ENCODE measurements at regions not wholly inside any gene's neighbourhood (a gene's known extent, or its start where the extent isn't known, plus 50 kb on each side); places are given as distances from the start of the nearest gene placed in this dataset.

DNA sequence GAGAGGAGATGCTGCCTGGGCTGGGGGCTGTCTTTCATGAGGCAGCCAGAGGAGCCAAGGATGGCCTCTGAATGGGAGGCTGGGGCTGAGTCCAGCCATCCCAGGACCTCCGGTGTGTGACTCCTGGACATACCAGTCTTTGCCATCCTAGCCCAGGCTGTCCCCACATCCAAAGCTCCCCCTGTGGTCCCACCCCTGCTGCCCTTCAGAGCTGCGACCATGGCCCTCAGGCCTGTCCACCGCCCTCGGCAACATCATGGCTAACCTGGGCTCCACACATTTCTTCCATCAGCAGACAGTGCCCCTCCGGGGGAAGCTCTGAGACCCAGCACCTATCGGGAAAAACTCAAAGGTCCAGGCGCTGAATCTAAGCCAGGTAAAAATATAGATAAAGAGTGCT lies 324.4 kb downstream of the MN1 start:
- intact Hi-C loops (cut with DNase I): no loop called here
- DNase-seq (ENCODE audit: low spot score): no peak

DNA sequence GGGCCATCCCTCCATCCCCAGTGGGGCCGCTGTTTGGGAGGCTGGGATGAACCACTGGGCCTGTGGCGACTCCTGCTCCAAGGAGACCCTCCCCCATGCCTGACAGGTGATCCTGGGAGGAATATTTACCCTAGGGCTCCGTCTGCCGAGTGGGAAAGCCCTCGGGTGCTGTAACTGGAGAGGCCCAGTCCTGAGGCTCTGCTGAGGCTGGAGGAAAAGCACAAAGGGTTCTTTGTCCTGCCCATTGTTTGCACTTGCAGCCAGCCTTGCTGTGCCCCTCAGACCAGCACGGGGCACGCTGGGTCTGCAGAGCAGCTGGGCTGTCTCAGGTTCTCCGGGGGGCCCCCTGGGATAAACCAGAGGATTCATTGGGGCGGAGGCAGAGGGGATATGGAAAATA lies 321.1 kb downstream of the MN1 start:
- no peak for DNase-seq (ENCODE audit: low spot score)
- intact Hi-C loops (cut with DNase I): no loop called here

DNA sequence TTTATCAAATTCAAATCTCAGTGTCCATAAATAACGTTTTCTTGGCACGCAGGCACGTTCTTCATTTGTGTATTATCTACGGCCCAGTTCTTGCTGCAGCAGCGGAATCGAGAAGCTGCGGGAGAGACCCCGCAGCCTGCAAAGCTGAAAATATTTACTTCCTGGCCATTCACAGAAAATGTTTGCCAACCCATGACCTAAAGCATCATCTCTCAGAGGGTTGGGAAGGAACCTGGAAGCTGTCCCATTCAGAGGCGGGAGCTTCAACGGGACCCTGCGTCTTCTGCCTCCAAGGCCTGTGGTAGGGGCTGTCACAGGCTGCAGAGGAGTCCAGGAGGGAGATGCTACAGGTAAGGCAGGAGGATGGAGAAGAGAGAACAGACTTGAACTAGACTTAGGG lies 319.2 kb downstream of the MN1 start:
- intact Hi-C loops (cut with DNase I): no loop called here
- peak; percentile 37 for DNase-seq (ENCODE audit: low spot score)

DNA sequence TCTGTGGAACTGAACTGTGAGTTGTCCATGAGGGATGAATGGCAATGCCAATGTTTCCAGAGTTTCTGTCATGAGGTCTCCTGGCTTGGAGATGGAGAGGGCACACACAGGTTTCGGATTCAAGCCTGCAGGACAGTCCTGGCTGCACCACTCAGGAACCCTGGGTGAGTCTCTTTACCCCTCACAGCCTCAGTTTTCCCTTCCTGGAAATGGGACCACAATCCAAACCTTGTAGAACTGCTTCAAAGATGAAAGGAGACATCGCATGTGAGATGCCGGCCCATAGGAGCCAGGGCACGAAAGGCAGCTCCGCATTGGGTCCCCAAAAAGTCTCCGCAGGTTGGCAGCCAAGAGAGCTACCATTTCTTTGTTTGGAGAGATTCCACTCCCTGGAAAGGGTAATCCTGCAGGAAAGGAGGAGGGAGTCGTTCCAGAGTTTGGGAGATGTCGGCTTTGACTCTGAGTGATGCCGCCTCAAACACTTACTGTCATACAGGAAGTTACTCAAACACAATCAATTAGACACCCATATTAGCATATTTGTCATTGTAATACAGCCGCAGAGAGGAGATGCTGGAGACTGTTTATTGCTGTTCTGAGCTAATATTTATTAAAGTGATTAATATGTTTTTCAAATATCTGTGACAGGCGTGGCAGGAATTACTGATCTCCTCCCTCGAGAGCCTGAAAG lies 318.3 kb downstream of the MN1 start:
- intact Hi-C loops (cut with DNase I): no loop called here

DNA sequence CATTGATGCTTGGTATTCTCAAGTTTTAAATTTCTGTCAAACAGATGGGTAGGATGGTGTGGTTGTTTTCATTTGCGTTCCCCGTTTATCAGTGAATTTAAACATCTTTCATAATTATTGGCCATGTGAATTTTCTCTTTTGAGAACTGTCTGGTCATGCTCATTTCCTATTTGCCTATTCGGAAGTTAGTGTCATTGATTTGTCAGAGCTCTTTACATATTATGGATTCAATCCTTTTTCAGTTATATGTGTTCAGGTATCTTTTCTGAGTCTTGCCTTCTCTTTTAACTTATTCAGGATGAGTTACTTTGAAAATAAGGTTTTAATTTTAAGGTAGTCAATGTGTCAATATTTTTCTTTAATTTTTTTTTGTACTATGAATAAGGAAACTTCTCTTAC lies 315.7 kb downstream of the MN1 start:
- intact Hi-C loops (cut with DNase I): no loop called here
- no peak for DNase-seq (ENCODE audit: low spot score)

More for the DNA sequence above, 318.3 kb downstream of the MN1 start:
- DNase-seq (ENCODE audit: low spot score): peak; percentile 66

DNA sequence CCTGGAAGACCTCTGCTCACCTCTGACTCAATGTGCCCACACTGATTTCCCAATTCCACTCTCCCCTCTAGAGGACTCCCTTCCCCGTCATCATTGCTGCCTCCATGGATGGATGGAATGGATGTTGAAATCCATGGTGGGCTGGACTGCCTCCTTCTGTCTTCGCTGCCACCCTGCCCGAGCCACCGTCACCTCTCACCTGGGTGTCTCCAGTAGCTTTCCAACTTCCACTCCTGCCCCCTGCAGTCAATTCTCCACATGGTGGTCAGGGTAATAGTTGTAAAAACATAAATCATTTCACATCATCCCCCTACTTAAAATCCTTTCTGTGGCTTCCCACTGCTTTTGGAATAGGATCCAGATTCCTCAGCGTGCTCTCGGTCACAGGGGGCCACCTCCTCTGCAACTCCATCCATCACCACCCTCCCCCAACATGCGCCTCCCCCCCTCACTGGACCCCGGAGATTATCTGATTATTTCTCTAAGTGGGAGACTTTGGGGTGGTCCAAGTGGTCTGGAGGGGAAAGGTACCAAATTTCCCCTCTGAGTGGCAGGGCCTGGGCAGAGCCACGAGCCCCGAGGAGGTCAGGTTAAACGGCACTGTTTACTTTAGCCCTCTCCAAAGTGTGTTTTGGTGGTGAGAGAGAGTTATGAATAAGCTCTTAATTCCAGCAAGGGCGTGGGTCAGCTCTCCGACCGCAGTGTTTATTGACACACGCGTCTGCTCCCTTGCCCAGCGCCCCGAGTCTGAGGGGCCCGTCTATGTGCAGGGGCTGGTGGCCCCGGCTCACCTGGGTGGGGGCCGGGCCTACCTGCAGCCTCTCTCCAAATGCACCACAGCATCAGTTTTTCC lies 313.7 kb downstream of the MN1 start:
- intact Hi-C loops (cut with DNase I): no loop called here
- DNase-seq (ENCODE audit: low spot score): peak; percentile 80

DNA sequence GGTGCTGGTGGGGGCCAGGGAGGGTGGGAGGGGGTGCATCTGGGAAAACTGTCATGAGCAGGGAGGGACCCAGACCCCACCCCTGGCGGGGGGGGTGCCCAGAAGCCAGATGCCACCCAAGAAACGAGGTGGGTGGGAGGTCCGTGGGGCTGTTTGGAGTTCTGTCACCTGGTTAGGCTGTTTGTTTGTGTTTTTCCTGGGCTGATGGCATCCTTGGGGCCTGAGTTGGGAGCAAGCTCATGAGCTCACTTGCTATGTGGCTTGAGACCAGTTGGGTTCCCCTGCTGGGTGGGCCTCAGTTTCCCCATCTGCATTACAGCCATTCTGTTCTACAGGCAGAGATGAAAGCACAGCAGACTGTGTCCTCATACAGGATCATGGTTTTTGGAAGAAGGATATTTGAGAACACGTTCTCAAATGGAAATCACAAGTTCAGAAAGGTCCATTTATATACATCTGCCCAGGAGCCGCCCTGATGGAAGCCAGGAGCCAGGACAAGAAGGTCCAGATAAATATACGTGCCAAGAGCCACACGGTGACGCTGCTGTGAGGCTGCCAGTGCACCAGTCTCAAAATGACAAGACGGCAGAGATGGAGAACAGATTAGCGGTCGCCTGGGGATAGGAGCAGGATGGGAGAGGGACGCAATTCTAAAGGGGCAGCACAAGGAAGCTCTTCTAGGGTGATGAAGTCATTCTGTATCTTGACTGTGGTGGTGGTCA lies 312.9 kb downstream of the MN1 start:
- peak; percentile 42 for DNase-seq (ENCODE audit: low spot score)
- intact Hi-C loops (cut with DNase I): no loop called here

DNA sequence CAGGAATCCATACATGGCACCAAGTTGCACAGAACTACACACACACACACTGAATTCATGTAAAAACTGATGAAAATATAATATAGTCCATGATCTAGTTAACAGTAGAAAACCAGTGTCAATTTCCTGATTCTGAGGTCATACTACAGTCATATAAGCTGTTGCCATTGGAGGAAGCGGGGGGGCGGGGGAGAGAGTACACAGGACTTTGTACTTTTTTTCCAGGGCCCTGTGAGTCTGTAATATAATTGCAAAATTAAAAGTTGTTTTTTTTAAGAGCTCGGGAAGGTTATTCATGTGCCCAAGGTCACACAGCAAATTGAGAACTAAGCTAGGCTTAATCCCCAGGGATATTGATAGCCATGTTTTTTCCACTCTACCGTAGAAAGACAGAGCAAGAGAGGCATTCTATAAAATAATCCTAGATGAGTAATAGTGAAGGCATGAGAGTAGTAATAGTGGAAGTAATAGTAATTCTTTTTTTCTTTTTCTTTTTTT lies 312.3 kb downstream of the MN1 start:
- peak; percentile 80 for DNase-seq (ENCODE audit: low spot score)
- intact Hi-C loops (cut with DNase I): no loop called here

DNA sequence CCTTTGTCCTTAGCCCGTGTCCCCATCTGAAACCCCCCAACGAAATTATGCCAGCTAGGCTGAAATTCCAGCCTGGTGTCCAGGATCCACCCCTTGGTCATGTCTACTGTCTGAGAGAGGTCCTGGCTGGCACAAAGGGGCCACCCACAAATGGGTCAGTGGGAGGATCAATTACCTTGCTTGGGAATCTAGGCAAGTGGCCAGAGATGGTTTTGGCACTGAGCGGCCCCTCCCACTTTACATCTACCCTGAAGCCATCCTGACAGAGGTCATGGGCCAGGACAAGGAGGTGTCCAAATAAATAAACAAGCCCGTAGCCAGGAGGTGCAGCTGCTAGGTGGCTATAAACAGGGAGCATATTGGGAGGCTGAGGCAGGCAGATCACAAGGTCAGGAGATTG lies 311.5 kb downstream of the MN1 start:
- peak; percentile 51 for DNase-seq (ENCODE audit: low spot score)
- intact Hi-C loops (cut with DNase I): no loop called here

DNA sequence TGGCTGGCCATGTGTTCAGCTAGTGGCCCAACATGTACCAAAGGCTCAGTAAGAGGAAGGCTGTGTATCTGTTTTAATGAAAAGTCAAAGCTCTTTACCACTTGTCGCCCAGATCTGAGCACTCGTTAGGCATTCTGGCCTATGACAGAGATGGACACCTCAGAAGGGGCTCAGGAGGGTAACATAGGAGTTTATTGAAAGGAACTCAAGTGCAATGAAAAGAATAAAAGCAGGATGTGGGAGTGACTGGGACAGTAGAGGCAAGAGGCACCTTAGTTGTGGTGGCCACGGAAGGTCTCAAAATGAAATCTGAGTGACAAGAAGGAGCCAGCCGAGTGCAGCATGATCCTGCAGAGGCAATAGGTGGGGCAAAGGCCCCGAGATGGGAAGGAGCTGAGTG lies 309.7 kb downstream of the MN1 start:
- DNase-seq (ENCODE audit: low spot score): no peak
- intact Hi-C loops (cut with DNase I): no loop called here

DNA sequence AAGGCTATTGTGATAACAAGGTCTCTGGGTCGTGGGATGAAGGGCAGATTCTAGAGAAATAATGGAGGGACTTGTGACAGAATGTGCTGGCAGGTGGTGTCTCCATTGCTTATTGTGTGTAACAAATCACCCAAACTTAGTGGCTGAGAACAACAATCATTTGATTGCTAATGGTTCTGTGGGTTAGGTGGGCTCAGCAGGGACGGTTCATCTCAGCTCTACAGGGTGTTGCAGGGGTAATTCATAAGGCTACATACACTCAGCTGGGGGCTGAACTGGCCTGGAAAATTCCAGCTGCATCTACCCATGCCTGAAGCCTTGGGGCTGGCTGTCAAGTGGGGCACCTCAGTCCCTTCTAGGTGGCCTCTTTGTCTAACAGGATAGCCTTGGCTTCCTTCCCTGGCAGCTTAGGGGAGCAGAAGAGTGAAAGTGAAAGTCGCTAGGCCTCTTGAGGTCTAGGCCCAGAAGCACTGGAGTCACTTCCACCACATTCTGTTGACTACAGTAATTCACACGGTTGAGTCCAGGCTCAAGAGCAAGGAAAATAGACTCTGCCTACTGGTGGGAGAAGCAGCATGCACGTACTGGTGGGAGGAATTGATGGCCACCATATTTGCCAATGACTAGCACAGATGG lies 308.9 kb downstream of the MN1 start:
- DNase-seq (ENCODE audit: low spot score): peak; percentile 59
- intact Hi-C loops (cut with DNase I): no loop called here

DNA sequence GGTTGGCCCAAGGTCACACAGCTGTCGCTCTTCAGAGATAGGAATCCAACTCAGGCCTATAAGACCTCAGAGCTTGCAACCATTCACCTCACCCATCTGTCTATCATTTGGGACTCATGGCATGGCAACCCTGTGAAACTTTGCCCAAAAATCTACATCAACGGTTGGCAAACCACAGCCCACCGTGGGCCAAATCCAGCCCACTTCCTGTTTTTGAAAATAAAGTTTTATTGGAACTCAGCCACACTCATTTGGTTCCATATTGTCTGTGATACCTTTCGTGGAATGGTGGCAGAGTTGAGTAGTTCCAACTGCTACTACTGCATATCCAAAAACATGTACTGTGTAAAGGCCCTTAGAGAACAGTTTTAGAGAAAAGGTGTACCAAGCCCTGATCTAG lies 307.8 kb downstream of the MN1 start:
- intact Hi-C loops (cut with DNase I): no loop called here
- DNase-seq (ENCODE audit: low spot score): no peak

DNA sequence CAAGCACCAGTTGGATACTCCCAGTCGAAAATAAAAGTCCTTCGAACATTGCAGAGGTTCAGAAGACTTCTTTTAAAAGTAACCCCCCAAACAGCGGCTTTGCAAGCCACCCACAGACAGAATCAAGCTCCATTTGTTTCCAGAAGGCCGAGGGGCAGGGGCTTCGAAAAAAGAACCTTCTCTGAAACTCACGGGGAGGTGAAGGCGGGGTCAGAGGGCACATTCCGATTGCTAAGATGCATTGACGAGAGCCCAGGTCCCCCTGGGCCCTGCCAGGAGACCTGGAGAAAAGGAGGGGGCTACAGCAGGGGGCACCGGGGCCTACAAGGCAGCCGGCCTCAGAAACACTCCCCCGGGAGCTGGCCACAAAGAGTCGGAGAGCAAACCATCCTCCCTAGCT lies 306.8 kb downstream of the MN1 start:
- intact Hi-C loops (cut with DNase I): no loop called here
- DNase-seq (ENCODE audit: low spot score): peak; percentile 32

DNA sequence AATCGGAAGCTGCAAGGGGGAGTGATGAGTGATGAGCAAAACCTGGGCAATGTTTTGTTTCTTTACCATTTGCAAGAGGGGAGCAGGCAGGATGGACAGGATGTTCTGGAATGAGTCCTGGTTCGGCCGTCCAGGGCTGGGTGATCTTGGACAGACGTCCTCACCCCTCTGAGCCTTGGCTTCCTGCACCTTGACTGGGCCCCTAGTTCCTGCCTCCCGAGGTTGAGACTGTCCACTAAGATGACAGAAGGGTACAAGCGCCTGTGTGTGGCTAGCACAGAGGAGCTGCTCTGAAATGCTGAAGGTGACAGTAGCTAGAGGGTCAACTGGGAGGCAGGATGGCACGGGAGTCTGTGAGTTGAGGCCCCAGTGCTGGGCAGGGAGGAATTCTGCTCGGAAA lies 306.2 kb downstream of the MN1 start:
- peak; percentile 50 for DNase-seq (ENCODE audit: low spot score)

DNA sequence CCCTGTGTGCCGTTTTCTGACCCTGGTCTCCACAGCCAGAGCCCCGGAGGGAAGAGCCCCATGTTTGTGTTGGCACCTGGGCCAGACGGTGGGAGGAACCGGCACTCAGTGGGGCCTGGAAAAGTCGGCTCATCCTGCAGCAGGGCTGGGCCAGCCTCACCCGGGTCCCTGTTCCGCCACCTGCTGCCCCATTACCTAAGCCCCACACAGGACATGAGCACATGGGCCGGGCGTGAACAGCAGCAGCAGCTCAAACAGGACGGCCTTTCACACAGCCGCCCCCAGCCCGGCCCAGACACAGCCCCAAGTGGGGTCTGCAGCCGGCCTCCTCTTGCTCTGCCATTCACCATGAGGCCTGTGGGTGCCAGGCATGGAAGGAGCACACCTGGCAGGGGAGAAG lies 302.4 kb downstream of the MN1 start:
- intact Hi-C loops (cut with DNase I): no loop called here
- DNase-seq (ENCODE audit: low spot score): no peak

More for the DNA sequence above, 306.2 kb downstream of the MN1 start:
- intact Hi-C loops (cut with DNase I): no loop called here

DNA sequence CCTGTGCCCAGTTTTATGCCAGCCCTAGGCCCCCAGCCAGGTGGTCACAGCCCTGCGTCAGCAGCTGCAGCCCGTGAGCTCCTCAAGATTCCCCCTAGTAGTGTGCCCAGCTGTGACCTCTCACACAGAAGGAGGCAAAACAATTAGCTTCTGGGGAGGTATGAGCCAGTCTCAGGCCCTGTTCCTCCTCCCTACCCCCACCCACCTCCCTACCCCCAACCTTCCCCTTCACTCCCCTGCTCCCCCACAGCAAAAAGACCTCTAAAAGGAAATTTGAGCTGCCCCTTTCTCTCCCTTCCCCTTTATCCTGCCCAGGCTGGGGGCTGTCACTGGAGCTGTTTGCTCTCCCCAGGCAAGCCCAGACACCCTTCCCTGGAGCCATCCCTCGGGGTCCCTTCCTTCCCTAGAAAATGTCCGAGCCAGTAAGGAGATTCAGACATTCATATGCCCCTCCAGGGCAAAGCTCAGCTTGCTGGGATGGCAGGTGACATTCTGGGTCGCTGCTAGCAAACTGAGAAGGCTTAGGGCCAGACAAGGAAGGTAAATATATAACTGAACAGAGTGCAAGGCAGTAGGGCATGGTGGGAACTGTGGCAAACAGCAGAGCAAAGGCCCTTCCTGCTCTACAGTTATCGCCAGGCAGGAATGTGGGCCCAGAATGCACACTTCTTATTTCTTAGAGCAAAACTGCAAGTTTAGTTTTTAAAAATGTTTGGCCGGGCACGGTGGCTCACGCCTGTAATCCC lies 300.2 kb downstream of the MN1 start:
- intact Hi-C loops (cut with DNase I): no loop called here
- DNase-seq (ENCODE audit: low spot score): peak; percentile 8

DNA sequence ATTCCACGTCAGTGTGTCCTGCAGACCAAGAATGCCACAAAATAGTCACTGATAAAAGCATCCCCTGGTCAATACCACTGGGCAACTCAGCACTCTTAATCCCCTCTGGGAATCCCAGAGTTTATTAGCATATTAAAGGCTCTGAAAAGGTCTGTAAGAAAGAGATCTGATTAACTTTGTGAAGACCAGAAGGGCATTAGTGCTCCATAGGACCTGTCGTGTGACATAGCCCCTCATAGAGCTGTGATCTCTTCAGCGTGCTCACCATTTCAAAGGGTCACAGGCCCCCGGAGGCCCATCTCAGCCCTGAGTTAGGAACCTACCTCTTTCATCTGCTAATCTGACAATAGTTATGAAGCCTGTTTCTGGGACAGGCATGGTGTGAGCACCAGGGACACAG lies 299.2 kb downstream of the MN1 start:
- no peak for DNase-seq (ENCODE audit: low spot score)
- intact Hi-C loops (cut with DNase I): no loop called here

DNA sequence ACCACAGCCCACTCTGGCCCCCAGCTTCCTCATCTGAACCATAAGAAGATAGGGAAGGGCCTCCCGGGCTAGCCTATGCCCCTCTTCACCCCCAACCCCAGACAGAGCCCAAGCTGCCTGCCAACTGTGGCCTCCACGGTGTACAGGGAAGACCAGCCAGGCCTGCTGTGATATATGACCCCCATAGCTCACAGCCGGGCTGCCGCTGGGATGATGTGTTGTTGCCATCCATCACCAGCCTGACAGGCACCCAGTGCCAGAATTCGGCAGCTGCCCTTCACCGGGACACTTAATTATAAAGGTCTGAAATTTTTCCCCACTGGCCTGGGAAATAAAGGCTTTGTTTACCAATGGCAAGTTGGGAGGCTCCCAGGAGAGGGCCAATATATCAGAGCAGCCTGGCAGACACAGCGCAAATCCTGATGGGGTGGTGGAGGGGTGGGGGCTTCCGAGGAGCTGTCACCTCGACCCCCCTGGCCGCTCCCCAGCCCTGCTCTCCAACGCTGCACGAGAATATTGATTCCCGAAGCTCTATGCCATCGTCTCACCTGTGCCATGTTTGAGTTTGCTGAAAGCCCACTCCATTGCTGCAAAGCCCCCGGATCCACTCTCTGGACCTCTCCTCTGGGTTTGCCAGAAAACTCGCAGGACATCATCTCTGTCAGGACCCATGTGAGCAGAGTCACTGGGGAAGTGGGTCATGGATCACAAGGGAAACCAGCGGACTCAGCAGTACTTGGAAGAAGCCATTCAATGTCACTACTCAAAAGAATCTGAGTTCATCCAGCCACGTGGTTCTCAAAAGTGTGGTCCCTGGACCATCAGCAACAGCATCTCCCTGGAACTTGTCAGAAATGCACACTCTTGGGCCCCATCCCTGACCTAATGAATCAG lies 296.9 kb downstream of the MN1 start:
- intact Hi-C loops (cut with DNase I): no loop called here

More for the DNA sequence above, 296.9 kb downstream of the MN1 start:
- DNase-seq (ENCODE audit: low spot score): no peak
